ENCODE measurements at regions not wholly inside any gene's neighbourhood (a gene's known extent, or its start where the extent isn't known, plus 50 kb on each side); places are given as distances from the start of the nearest gene placed in this dataset.

DNA sequence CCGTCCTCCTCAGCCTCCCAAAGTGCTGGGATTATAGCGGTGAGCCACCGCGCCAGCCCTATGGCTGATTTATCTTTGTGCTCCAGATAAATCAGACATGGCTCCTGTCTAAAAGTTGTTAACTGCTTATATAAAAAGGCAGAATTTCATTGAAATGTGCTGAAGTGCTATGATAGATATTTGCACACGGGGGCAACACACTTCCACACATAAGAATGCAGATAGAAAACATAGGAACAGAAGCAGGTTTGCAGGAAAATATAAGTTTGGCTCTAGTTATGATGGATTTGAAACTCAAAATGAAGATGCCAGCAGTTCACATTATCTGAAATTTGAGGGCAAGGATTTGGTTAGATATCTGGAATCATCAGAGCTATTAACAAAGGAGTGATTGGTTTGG lies 163.1 kb upstream of the SLITRK2 start:
- no peak for DNase-seq

DNA sequence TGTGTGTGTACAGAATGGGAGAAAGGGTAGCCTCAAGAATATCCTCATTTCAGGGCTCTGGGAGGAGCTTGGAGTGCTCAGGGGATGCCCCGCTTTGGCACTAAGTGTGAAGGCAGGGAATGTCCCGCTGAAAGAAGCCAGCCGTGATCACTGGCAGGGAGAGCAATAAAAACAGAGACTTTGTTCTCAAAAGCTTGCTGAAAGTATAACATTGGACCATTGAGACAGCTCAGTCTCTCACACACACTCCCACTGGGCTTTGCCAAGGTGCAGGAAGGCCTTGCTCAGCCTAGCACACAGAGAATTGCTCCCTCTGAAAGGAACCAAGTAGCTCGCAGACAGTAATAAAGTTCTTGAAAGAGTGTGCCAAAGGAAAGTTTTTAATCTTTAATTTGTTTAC lies 143.8 kb upstream of the SLITRK2 start:
- DNase-seq: no peak

DNA sequence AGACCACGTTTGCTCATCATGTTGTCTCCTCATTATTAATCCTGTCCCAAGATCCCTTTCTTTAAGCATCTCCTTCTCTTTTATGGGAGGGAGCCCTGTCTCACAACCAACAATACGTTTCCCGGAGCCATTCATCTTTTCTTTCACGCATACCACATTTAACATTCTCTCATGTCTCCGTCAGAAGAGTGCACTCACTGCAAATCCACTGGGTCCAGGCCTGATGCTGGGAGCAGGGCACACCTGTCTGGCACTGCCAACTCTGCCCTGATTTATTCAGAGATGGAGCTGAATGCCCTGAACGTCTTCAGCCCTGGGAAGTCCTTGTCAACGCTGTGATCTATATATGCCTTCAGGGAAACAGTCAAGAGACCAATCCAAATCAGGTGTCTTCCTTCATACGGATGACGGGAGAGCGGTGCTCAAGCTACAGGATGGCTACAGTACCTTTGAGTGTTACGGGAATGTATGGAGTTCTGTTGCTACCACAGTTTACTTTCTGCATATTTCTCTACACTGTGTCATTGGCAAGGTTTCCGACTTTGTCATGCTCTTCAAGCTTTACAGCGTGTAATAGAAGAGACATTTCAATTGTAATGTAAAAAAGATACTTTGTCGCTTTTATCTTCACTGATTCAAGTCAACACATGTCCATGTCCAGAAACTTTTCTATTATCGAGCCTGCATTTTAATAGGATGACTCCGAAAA lies 140.4 kb upstream of the SLITRK2 start:
- no peak for DNase-seq

DNA sequence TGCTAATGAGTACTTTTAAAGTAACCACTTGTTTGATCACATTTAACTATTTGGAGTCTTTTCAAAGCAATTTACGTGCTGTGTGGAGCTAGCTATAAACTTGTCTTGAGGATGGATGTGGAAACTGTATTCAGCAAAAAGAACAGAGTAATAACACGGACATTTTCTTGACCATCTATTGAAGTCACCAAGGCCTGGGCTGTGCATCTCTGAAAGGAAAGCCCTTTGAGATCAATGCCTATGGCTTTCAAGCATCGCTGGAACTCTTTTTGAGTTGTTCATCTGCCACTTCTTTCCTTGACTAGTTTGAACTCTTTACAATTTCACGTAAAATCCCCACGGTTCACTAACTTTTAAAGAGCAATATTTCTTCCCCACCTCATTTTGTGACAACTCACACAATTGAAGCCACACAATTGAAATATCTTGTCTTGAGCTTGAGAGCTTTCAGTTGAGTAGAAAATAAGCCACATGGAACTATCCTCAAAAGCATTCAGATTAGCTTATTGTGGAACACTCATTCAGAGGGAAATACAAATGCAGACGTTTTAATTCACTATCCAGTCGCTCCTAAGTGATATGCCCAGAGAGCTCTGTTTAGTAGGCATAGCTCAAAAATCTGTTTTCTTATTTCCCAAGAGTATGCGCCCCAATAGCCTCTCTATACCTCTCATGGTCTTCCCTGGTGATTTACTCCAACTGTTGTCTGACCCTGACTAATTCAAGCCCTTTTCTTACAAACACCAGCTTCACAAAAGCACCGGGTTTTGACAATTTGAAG lies 134.9 kb upstream of the SLITRK2 start:
- no peak for DNase-seq

DNA sequence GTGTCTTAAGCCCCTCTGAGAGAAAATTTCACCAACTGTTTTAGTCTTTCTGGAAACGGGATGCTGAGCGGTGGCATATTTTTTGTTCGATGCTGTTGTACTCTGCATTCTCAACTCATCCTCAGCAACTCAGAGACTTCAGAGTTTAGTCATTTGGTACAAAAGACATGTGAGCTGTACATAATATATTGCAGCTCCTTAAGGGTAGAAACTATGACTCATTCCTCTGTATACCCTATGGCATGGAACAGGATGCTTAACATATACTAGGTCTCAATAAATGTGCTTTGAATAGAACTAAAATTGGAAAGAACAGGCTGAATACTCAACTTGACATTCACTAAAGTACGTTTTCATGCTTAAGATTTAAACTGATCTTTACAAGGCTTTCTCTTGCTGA lies 130.5 kb upstream of the SLITRK2 start:
- no peak for DNase-seq

DNA sequence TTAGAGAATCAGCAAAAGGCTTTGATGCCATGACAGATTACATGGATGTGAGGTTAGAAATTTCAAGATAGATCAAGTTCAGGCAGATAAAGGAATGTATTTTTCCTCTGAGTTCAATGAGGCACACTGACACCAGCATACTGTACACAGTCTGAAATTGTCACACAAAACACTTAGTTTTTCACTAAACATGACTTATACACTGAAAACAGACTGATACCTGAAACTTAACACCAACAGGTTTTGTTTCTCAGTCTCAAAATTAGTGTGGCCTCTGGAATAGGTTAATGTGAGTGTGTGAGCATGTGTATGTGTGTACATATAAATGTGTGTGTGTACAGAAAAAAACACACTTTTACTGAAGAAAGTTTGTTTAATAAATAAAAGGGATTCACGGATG lies 129.9 kb upstream of the SLITRK2 start:
- no peak for DNase-seq

DNA sequence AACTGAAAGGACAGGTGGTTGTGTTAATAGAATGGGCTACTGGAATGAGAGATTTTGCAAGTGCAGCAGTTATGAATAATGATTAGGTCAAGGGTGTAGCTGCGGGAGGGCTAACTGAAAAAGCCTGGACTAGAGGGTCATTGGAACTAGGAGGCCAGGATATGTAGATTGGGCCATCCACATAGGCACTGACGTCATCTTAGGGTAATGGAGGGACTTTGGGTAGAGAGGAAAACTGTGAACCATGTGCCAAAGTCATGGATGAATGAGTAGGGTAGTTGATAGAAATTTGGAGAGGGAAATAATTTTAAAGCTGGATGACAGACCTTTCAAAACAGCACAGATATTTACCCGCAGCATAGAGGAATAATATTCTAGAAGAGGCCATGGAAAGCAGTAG lies 123.6 kb upstream of the SLITRK2 start:
- DNase-seq: no peak

DNA sequence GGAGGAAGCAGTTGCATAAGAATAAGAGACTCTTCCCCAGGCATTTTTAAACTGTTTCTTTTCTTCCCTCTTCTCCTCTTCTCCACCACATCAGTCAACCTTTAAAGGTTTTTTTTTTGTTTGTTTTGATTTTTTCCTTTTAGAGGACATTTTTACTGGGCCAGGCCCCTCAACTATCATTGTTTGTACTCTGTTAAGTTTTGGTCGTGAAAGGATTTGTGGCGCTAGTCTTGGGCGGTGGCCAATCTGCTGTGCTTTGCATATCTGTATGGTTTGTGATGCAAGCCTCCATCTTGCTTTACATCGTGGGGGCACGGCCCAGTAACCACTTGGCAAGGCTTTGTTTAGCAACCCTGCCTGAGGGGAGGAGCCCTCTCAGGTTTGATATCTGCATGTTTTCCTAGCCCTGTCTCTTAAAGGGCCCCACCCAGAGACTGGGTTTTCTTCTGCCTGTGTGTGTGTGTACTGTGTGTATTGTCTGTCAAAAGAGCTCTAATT lies 101.9 kb upstream of the SLITRK2 start:
- DNase-seq: no peak

DNA sequence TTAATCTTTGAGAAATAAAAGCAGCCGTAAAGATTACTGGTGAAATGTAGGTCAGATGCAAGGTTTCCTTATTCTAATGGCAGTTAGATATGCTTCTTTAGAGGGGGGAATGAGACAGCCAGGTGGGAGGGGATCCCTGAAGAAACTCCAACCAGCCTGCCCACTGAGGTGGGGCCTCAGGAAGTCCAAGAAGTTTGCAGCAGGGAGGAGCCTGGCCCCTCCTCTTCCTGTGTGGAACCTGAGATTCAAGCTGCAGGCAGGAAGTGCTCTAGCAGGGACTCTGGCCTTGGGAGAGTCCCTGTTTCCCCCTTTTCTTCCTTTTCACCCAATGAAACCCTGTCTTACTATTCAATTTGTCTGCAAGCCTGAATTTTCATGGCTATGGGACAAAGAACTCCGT lies 101.4 kb upstream of the SLITRK2 start:
- no peak for DNase-seq

DNA sequence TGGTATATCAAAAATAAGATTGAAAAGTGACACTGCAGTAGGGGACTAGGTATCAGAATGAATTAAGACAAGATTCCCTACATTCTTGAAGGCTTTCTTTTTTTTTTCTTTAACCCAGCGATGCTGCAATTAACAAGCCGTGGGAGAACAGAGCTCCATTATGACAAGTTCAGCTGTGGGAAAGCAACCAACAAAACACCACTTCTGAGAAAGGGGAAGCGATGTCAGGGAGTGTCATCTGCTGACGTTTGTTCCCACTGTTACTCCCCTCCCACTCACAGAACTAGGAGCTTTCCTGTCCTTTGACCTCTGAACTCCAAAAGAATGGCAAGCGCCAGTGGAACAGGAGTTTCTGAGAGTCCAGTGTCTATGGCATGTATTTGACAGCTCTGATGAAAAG lies 90.2 kb upstream of the SLITRK2 start:
- DNase-seq: no peak

DNA sequence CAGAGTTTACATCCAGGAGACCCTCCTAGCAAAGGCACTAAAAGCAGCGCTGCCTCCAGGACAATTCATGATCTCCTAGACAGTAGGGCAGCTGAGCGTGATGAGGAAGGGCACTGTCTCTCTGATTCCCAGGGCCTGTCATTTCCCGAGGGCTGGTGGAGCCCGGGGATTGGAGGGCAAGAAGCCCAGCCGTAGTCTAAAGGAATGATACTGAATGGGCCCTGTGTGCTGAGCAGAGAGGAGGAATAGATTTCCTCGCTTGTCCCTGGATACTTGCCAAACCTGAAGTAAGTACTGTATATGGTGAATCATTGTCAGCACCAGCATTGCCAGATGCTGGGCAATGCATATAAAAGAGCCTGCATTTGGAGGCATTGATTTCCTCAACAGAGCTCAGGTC lies 88.0 kb upstream of the SLITRK2 start:
- DNase-seq: no peak

DNA sequence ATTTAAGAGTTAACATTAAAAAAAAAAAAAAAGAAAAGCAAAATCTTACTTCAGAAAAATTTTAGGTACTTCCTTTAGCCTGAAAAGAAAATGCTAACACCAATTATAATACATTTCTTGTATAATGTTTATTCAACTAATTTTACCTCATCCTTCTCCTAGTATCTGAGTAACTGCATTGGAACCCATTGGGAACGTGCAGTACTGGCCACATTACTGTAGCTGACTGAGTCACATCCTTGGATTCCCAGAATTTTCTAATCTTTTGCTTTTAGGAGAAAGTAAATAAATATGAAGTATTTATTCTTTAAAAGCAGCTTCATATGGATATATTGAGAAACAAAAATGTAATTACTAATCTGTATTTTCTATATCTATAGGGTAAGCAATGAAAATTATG lies 82.6 kb upstream of the SLITRK2 start:
- no peak for DNase-seq

DNA sequence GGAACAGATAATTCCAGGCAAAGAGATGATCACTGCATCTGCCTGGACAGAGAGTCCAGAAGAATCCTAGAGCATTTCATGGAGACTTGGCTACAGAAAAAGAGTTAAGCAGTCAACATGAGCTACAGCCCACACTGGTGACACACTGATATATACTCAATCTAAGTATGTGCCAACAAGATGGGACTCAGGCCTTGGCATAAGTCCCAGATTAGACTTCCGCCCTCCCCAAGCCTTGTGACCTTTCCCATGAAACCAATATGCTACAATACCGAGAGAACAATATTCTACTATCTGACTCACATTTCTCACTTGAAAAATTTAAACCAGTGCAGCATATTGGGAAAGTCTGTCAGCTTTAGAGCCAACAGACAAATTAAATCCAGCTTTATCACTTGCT lies 65.7 kb upstream of the SLITRK2 start:
- no peak for DNase-seq

Measured in DMS53 (cell line).